K562 (cell line): ENCODE measurements at regions not wholly inside any gene's neighbourhood (a gene's known extent, or its start where the extent isn't known, plus 50 kb on each side); places are given as distances from the start of the nearest gene placed in this dataset.

ENCODE experiments used
- ATAC-seq: fragments of 200-7000 bp; cut with Tn5 transposase; 3 replicates; pipeline ENCODE4 v1.9.1; 2020; ENCODE audit warnings: moderate library complexity
- BruUV-seq: library from RNA; stranded (reverse); fragments of 400-500 nt; replicated peaks from 2 replicates; lab custom pipeline; 2021; lab: Mats Ljungman, UMichigan
- CTCF ChIA-PET: fragments of 300-600 bp; formaldehyde crosslinking; extraction: SDS; loops from one replicate; lab custom pipeline; 2021; ENCODE audit warnings: low intra/inter-chr PET ratio; lab: Yijun Ruan, JAX
- POLR2A ChIA-PET: fragments of 300-600, 350-650 bp; sonication (Branson Sonifier 250); formaldehyde crosslinking; extraction: SDS; loops from one replicate; lab custom pipeline; 2021; ENCODE audit warnings: antibody characterized with exemption, inconsistent platforms; lab: Yijun Ruan, JAX
- DNase-seq, 4 experiments: peaks; one replicate each; pipeline versions ENCODE4 v3.0.0 to v3.0.0-alpha.2; 2011 to 2018; ENCODE audit warnings: low spot score in 3 of 4, mixed read lengths in 3 of 4; ENCODE audit errors: extremely low read depth in 1 of 4
- FAIRE-seq: peaks from 2 replicates; lab custom pipeline; 2011; peaks lifted over from hg19 to GRCh38; lab: Jason Lieb, UNC
- H2AFZ ChIP-seq: 2 replicates; pipeline ENCODE4 v1.6.0; 2011; ENCODE audit warnings: low read depth, low read length, control low read depth, inconsistent platforms
- H3K27ac ChIP-seq: fragments of 200-600 bp; 3 replicates; pipeline ENCODE4 v1.8.0; 2011; ENCODE audit warnings: low read depth, mild to moderate bottlenecking, control low read depth, inconsistent platforms, low read length, moderate library complexity, mixed read lengths; ENCODE audit errors: extremely low read depth
- H3K27me3 ChIP-seq, 2 experiments: fragments of 300-600 bp in 1 of 2; 2 replicates in 1 of 2; 3 replicates in 1 of 2; pipeline versions ENCODE4 v1.6.0 to v1.8.0; 2011; ENCODE audit warnings: inconsistent platforms in 2 of 2, low read length in 2 of 2, mild to moderate bottlenecking in 1 of 2, mixed read lengths in 1 of 2, moderate library complexity in 1 of 2; ENCODE audit not compliant: control insufficient read depth in 2 of 2, insufficient read depth in 2 of 2
- H3K36me3 ChIP-seq: fragments of 300-600 bp; 3 replicates; pipeline ENCODE4 v1.8.0; 2011; ENCODE audit warnings: mild to moderate bottlenecking, low read length, inconsistent platforms; ENCODE audit not compliant: control insufficient read depth, insufficient read depth
- H3K4me1 ChIP-seq, 2 experiments: fragments of 200-600 bp in 1 of 2; replicated peaks in 1 of 2; 2 replicates in 1 of 2; 3 replicates in 1 of 2; pipeline versions ENCODE4 v1.5.1 to v1.8.0; 2011; ENCODE audit warnings: inconsistent platforms in 2 of 2, low read length in 2 of 2, mild to moderate bottlenecking in 1 of 2, mixed read lengths in 1 of 2, moderate library complexity in 1 of 2; ENCODE audit not compliant: control insufficient read depth in 2 of 2, insufficient read depth in 2 of 2
- H3K4me2 ChIP-seq: 2 replicates; pipeline ENCODE4 v1.6.1; 2011; ENCODE audit warnings: low read length, control low read depth, inconsistent platforms, mixed read lengths; ENCODE audit not compliant: insufficient read depth
- H3K4me3 ChIP-seq: fragments of 200-600 bp; sonication (generic), shearing (Covaris generic); 2 replicates; pipeline ENCODE4 v1.5.1; 2016; ENCODE audit warnings: control low read depth, inconsistent platforms
- H3K79me2 ChIP-seq: fragments of 200-600 bp; 3 replicates; pipeline ENCODE4 v1.8.0; 2011; ENCODE audit warnings: low read length, inconsistent platforms; ENCODE audit not compliant: control insufficient read depth, insufficient read depth
- H3K9ac ChIP-seq, 2 experiments: 2 replicates each; pipeline versions ENCODE4 v1.6.0 to v1.6.1; 2011; ENCODE audit warnings: low read depth in 2 of 2, low read length in 2 of 2, control low read depth in 1 of 2, inconsistent platforms in 1 of 2, mild to moderate bottlenecking in 1 of 2, mixed read lengths in 1 of 2; ENCODE audit not compliant: insufficient read depth in 1 of 2
- H3K9me1 ChIP-seq: one replicate; pipeline ENCODE4 v1.6.0; 2011; ENCODE audit warnings: inconsistent platforms, mild to moderate bottlenecking, low read length, moderate library complexity; ENCODE audit not compliant: control insufficient read depth, insufficient read depth
- H3K9me3 ChIP-seq: replicated peaks from 2 replicates; pipeline ENCODE4 v1.5.1; 2011; ENCODE audit warnings: low read depth, low read length, inconsistent platforms; ENCODE audit not compliant: control insufficient read depth, insufficient read depth
- H4K20me1 ChIP-seq: replicated peaks from 2 replicates; pipeline ENCODE4 v1.6.1; 2011; ENCODE audit warnings: low read length, inconsistent platforms, mixed read lengths; ENCODE audit not compliant: control insufficient read depth, insufficient read depth
- CBFA2T3 ChIP-seq: fragments of 450-650 bp; IDR thresholded peaks from 2 replicates; pipeline ENCODE4 v1.6.1; 2017
- CREM ChIP-seq: IDR thresholded peaks from 2 replicates; pipeline ENCODE4 v1.6.1; 2014; ENCODE audit warnings: antibody characterized with exemption, low read depth
- DEAF1 ChIP-seq: fragments of 450-650 bp; formaldehyde crosslinking; IDR thresholded peaks from 2 replicates; pipeline ENCODE4 v1.4.0; 2020; ENCODE audit warnings: mild to moderate bottlenecking, moderate library complexity
- E2F4 ChIP-seq: sonication (generic); formaldehyde crosslinking; IDR thresholded peaks from 2 replicates; pipeline ENCODE4 v1.8.0; 2022; ENCODE audit warnings: mild to moderate bottlenecking, low read depth, missing genetic modification reagents
- ELF2 ChIP-seq: fragments of 250-450 bp; sonication (Bioruptor Pico); IDR thresholded peaks from 2 replicates; pipeline ENCODE4 v1.5.0; 2021; ENCODE audit warnings: mild to moderate bottlenecking
- ELF4 ChIP-seq: fragments of 450-650 bp; formaldehyde crosslinking; IDR thresholded peaks from 2 replicates; pipeline ENCODE4 v1.4.0; 2022; ENCODE audit warnings: missing genetic modification characterization
- ETV6 ChIP-seq, 3 experiments: fragments of 150-350 bp in 1 of 3; sonication (generic) in 1 of 3; formaldehyde crosslinking in 1 of 3; IDR thresholded peaks; 2 replicates each; pipeline versions ENCODE4 v1.6.1 to v1.8.0; 2014 to 2022; ENCODE audit warnings: borderline replicate concordance in 2 of 3, low read depth in 2 of 3, antibody characterized with exemption in 1 of 3, low read length in 1 of 3, mild to moderate bottlenecking in 1 of 3, missing genetic modification reagents in 1 of 3
- GABPA ChIP-seq: fragments of 200-800 bp; sonication (Bioruptor generic); conservative IDR thresholded peaks from 2 replicates; pipeline ENCODE4 v1.6.1; 2016; ENCODE audit warnings: low read depth, missing genetic modification characterization, missing compliant biosample characterization
- NFRKB ChIP-seq: fragments of 450-650 bp; IDR thresholded peaks from 2 replicates; pipeline ENCODE4 v1.6.1; 2016; ENCODE audit warnings: low read depth
- PTTG1 ChIP-seq: fragments of 450-650 bp; IDR thresholded peaks from 2 replicates; pipeline ENCODE4 v1.6.1; 2016; ENCODE audit warnings: low read depth, mild to moderate bottlenecking, missing genetic modification characterization, missing compliant biosample characterization
- PYGO2 ChIP-seq: fragments of 450-650 bp; IDR thresholded peaks from 2 replicates; pipeline ENCODE4 v1.6.1; 2016; ENCODE audit warnings: mild to moderate bottlenecking, missing genetic modification characterization, moderate library complexity, missing compliant biosample characterization
- RFX1 ChIP-seq: fragments of 450-650 bp; IDR thresholded peaks from 2 replicates; pipeline ENCODE4 v1.6.1; 2016; ENCODE audit warnings: mild to moderate bottlenecking, moderate library complexity
- SLC30A9 ChIP-seq: fragments of 250-450 bp; sonication (Bioruptor Pico); IDR thresholded peaks from 2 replicates; pipeline ENCODE4 v1.8.0; 2022; ENCODE audit warnings: mild to moderate bottlenecking, moderate library complexity
- SPI1 ChIP-seq: IDR thresholded peaks from 2 replicates; pipeline ENCODE4 v1.6.1; 2011; ENCODE audit warnings: low read depth, low read length, control low read depth, borderline replicate concordance
- TAL1 ChIP-seq: fragments of 450-650 bp; IDR thresholded peaks from 2 replicates; pipeline ENCODE4 v1.6.1; 2016; ENCODE audit warnings: mild to moderate bottlenecking
- TOE1 ChIP-seq, 2 experiments: fragments of 450-650 bp in 1 of 2; sonication (generic) in 1 of 2; formaldehyde crosslinking in 1 of 2; IDR thresholded peaks; 2 replicates each; pipeline versions ENCODE4 v1.7.1 to v1.8.0; 2016 to 2022; ENCODE audit warnings: borderline replicate concordance in 2 of 2, mild to moderate bottlenecking in 2 of 2, antibody characterized with exemption in 1 of 2, inconsistent platforms in 1 of 2, low read depth in 1 of 2, missing genetic modification reagents in 1 of 2, moderate library complexity in 1 of 2
- U2AF1 ChIP-seq: fragments of 200-400 bp; formaldehyde crosslinking; optimal IDR thresholded peaks from 2 replicates; pipeline ENCODE3; 2017; ENCODE audit warnings: mild to moderate bottlenecking, low read depth, low read length, moderate library complexity
- WGBS: fragments of 100-300 bp; shearing (Covaris generic); methylation state at CpG from one replicate; pipeline ENCODE4 v1.1.6; 2016; ENCODE audit warnings: low coverage, mixed read lengths; ENCODE audit not compliant: insufficient coverage; ENCODE audit errors: missing lambda C conversion rate; 5-methylcytosine and 5-hydroxymethylcytosine counted together
- in situ Hi-C: fragments of 300-500 bp; cut with MboI; formaldehyde crosslinking; loops from 4 replicates; pipeline ENCODE4 v1.15.0; 2018; ENCODE audit warnings: inconsistent platforms, mixed read lengths
- intact Hi-C: fragments of 100-400 bp; cut with micrococcal nuclease; formaldehyde crosslinking; loops from 2 replicates; pipeline ENCODE4 v1.14.2; 2022
- TF ChIP-seq, protein P1 (sequence below): fragments of 250-450 bp; sonication (Bioruptor Pico); IDR thresholded peaks from 2 replicates; pipeline ENCODE4 v1.6.1; 2021; ENCODE audit warnings: mild to moderate bottlenecking

DNA sequence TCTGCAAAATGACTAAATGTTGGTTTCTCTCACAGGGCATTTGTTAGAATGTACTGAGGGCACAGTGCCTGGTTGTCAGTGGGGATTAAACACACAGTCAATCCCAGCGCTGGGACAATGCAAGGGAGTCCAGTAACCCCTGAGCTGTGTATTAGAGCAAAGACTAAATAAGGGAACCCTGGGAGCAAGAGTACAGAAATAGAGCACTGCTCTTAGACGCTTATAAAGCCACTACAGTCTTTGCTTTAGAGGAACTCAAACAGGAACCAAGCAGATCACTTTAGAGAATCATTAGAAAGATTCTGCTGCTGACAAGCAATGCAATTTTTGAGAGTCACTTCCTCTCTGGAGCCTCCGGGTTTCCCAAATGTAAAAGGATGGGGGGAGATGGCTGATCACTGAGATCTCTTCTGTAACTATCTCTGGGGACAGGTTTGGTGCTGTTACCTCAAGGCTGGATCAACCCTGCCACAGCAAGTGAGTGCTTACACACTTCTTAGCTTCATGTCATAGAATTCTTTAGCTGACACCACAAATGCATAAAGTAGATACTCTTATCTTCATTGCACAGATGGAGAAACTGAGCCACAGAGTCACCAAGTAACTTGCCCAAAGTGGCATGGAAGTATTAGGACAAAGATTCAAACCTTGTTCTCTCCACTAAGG, 137.8 kb upstream of the CPEB2 start:
- no TSS peak for BruUV-seq
- TF ChIP-seq DEAF1 (CRISPR knock-in tag) = no peak
- TF ChIP-seq GABPA (tag) = 0 out of 2 replicates have a peak, but pooled peaks have one; percentile 15
- TF ChIP-seq E2F4 = no peak
- peak; percentile 40; the same call in 1 of the 2 replicates for TF ChIP-seq CBFA2T3
- TF ChIP-seq, protein P1, sequence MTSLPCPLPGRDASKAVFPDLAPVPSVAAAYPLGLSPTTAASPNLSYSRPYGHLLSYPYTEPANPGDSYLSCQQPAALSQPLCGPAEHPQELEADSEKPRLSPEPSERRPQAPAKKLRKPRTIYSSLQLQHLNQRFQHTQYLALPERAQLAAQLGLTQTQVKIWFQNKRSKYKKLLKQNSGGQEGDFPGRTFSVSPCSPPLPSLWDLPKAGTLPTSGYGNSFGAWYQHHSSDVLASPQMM = no peak
- TF ChIP-seq PTTG1 (tag) = no peak
- no peak for TF ChIP-seq PYGO2
- TF ChIP-seq U2AF1 = no peak
- TF ChIP-seq TOE1 (IDR thresholded peaks at IDR 0.05; ENCODE audit: borderline replicate concordance) = no peak
- no peak for TF ChIP-seq TOE1 (CRISPR knock-in tag; IDR thresholded peaks at IDR 0.05; ENCODE audit: borderline replicate concordance, low read depth)
- TF ChIP-seq ELF4 (CRISPR knock-in tag) = no peak
- TF ChIP-seq TAL1 = peak; percentile 29; the same call in 1 of the 2 replicates
- TF ChIP-seq ETV6 (IDR thresholded peaks at IDR 0.05; ENCODE audit: borderline replicate concordance in 1 of 2, low read depth in 2 of 2, low read length in 1 of 2) = no peak
- no peak for TF ChIP-seq ETV6 (CRISPR knock-in tag; IDR thresholded peaks at IDR 0.05; ENCODE audit: borderline replicate concordance)
- no peak for TF ChIP-seq CREM
- TF ChIP-seq NFRKB = no peak
- no peak for TF ChIP-seq SLC30A9
- TF ChIP-seq SPI1 = peak; percentile 73; the same call in 1 of the 2 replicates
- TF ChIP-seq ELF2 (CRISPR knock-in tag) = no peak
- TF ChIP-seq RFX1 = no peak

More for the DNA sequence above, 137.8 kb upstream of the CPEB2 start:
- Histone ChIP-seq H3K27ac (no peak overlapping the region), H3K4me2 (no peak overlapping the region; the same call in 1 of the 2 replicates), H3K36me3 (no peaks in the 10 kb centered on the region), H3K4me3 (no peak overlapping the region), H3K27me3 (no peaks in the 10 kb centered on the region), H2AFZ (peak overlapping the region; percentile 69; the same call in 1 of the 2 replicates), H3K4me1 (peaks cover 7 to 17% of the 10 kb centered on the region in 2 experiments; a peak in 4 of 5 replicates), H4K20me1 (no peaks in the 10 kb centered on the region), H3K9ac (no peak overlapping the region), H3K9me3 (no peaks in the 10 kb centered on the region), H3K9me1 (no peaks in the 10 kb centered on the region), H3K79me2 (no peaks in the 10 kb centered on the region)
- WGBS = 0% methylated on average over 3 of the region's 3 CpGs
- CTCF ChIA-PET = no interaction called here
- intact Hi-C loops = no loop called here
- FAIRE-seq (peak; percentile 32), DNase-seq (peak in 3 of 4 experiments; percentile 18 to 22 (median 20)), ATAC-seq (no peak; the same call in 2 of the 3 replicates)
- POLR2A ChIA-PET = interaction anchor here (1.0 kb wide), 1 partner anchor 8 kb away, joined by 5 read pairs; no protein-coding TSS in a partner anchor
- in situ Hi-C loops = no loop called here
